ENCODE measurements at regions not wholly inside any gene's neighbourhood (a gene's known extent, or its start where the extent isn't known, plus 50 kb on each side); places are given as distances from the start of the nearest gene placed in this dataset.
"Not testable (repeated sequence)": the region's sequence is repeated elsewhere in the genome, so short reads cannot be mapped to it uniquely, and the experiment has no call there.

DNA sequence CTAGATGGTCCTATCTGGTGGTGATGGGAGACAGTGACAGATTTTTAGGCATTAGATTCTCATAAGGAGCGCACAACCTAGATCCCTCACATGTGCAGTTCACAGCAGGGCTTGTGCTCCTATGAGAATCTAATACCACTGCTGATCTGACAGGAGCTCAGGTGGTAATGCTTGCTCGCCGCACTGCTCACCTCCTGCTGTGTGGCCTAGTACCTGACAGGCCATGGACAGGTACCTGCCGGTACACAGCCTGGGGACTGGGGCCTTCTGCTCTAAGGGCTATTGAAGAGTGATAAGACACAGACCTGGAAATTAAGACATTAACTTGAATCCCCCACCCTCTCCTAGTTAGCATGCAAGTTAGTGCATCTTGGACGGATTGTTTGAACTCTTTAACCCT lies 64.4 kb downstream of the KLRB1 start:
- BruUV-seq (replicated peaks); DNase-seq (ENCODE audit: low spot score); CTCF ChIA-PET; H3K27ac ChIP-seq (ENCODE audit: low read depth, low read length, poor library complexity, severe bottlenecking); POLR2A ChIA-PET (ENCODE audit: low non-redundant PET); H3K36me3 ChIP-seq (ENCODE audit: insufficient read depth, low read length, poor library complexity, severe bottlenecking); H3K4me3 ChIP-seq (ENCODE audit: low read depth, low read length, poor library complexity, severe bottlenecking); H3K9me3 ChIP-seq (ENCODE audit: low read depth, low read length, poor library complexity, severe bottlenecking); intact Hi-C loops (cut with micrococcal nuclease; ENCODE audit: unreplicated experiment); H3K27me3 ChIP-seq (replicated peaks; ENCODE audit: insufficient read depth, low read depth, low read length, poor library complexity); H3K4me1 ChIP-seq (ENCODE audit: insufficient read depth, low read length, poor library complexity, severe bottlenecking): not testable (repeated sequence)

DNA sequence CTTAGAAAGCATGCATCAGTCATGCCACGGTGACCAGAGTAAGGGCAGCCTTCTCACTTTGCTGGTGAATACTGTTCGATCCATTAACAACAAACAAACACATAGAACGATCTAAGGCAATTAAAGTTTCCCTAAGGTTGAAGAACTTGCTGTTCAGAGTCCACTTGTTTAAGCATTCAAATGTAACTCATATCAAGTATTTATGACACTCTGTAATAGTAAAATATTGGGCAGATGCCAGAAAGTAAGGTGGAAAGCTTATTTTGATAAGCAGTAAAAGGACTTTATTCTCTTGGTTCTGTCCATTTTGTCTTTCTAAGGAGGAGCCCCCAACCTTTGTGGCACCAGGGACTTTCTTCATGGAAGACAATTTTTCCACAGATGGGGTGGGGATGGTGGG lies 64.9 kb downstream of the KLRB1 start:
- H3K27me3 ChIP-seq (replicated peaks; ENCODE audit: insufficient read depth, low read depth, low read length, poor library complexity); POLR2A ChIA-PET (ENCODE audit: low non-redundant PET); BruUV-seq (replicated peaks); H3K4me1 ChIP-seq (ENCODE audit: insufficient read depth, low read length, poor library complexity, severe bottlenecking); CTCF ChIA-PET; H3K36me3 ChIP-seq (ENCODE audit: insufficient read depth, low read length, poor library complexity, severe bottlenecking); H3K4me3 ChIP-seq (ENCODE audit: low read depth, low read length, poor library complexity, severe bottlenecking); H3K27ac ChIP-seq (ENCODE audit: low read depth, low read length, poor library complexity, severe bottlenecking); H3K9me3 ChIP-seq (ENCODE audit: low read depth, low read length, poor library complexity, severe bottlenecking); DNase-seq (ENCODE audit: low spot score); intact Hi-C loops (cut with micrococcal nuclease; ENCODE audit: unreplicated experiment): not testable (repeated sequence)

DNA sequence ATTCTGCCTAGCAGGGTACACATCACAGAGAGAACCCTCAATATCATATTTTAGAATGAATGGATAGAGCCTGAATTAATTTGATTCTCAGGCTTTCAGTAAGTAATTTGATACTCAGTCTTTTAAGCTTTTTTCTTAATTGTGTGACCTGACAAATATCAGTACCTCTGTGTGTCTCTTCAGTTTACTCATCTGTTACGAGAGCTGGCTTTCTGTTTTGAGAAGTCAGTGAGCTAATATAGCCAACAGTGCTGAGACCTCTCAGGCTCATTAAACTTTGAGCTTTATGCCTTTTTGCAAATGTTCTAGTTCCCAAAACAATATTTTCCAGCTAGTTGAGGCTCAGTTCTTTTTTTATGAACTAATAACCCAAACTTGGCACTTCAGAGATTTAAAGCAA lies 91.8 kb downstream of the KLRB1 start:
- H3K27ac ChIP-seq (ENCODE audit: low read depth, low read length, poor library complexity, severe bottlenecking); H3K36me3 ChIP-seq (ENCODE audit: insufficient read depth, low read length, poor library complexity, severe bottlenecking); H3K9me3 ChIP-seq (ENCODE audit: low read depth, low read length, poor library complexity, severe bottlenecking); CTCF ChIA-PET; BruUV-seq (replicated peaks); H3K27me3 ChIP-seq (replicated peaks; ENCODE audit: insufficient read depth, low read depth, low read length, poor library complexity); H3K4me3 ChIP-seq (ENCODE audit: low read depth, low read length, poor library complexity, severe bottlenecking); DNase-seq (ENCODE audit: low spot score); H3K4me1 ChIP-seq (ENCODE audit: insufficient read depth, low read length, poor library complexity, severe bottlenecking); POLR2A ChIA-PET (ENCODE audit: low non-redundant PET); intact Hi-C loops (cut with micrococcal nuclease; ENCODE audit: unreplicated experiment): not testable (repeated sequence)

DNA sequence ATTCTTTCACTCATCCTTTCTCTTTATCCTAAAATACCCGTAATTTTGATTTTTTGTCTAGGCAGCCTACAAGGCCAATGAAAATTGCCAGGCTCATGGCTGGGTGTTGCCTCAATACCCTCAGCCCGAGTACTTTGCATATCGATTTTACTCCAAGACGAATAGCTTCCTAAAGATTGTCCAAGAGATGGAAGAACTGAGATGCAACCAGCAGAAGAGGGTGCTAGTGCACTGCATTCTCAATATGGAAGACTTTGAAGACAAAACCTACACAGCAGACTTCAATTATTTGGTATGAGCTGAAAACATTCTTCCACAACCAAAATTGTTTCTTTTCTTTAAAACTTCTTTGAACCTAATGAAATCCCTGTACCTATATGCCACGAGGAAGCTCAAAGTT lies 95.0 kb downstream of the KLRB1 start:
- DNase-seq (ENCODE audit: low spot score); H3K36me3 ChIP-seq (ENCODE audit: insufficient read depth, low read length, poor library complexity, severe bottlenecking); BruUV-seq (replicated peaks); H3K27me3 ChIP-seq (replicated peaks; ENCODE audit: insufficient read depth, low read depth, low read length, poor library complexity); H3K27ac ChIP-seq (ENCODE audit: low read depth, low read length, poor library complexity, severe bottlenecking); H3K4me3 ChIP-seq (ENCODE audit: low read depth, low read length, poor library complexity, severe bottlenecking); H3K4me1 ChIP-seq (ENCODE audit: insufficient read depth, low read length, poor library complexity, severe bottlenecking); intact Hi-C loops (cut with micrococcal nuclease; ENCODE audit: unreplicated experiment); H3K9me3 ChIP-seq (ENCODE audit: low read depth, low read length, poor library complexity, severe bottlenecking); CTCF ChIA-PET; POLR2A ChIA-PET (ENCODE audit: low non-redundant PET): not testable (repeated sequence)

DNA sequence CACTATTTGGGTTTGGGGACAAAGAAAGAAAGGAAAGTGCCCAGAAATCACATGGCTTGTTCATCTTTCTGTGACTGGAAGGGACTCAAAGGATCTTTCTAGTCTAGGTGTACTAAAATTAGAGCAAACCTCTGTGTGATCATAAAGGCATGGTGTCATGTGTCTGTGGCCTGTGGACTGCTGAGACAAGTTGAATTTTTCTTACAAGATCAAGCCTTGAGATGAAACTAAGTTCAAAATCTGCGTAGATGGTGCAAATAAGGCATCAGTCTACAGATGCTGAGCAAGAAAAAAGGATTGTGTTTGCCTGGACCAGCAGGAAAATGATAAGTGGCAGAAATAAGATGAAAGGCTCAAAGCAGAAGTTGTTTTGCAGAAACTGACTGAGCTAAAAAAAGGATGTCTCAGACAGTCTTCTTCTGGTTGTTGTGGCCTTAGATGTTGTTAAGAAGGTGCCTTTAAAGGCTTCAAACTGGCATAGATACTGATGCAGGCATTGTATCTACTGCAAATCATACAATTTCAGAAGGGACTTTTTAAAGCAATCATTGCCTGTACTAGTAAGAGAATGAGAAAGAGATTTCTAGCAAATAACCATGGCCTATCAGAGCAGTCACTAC lies 97.2 kb downstream of the KLRB1 start:
- BruUV-seq (replicated peaks); H3K27me3 ChIP-seq (replicated peaks; ENCODE audit: insufficient read depth, low read depth, low read length, poor library complexity); CTCF ChIA-PET; H3K27ac ChIP-seq (ENCODE audit: low read depth, low read length, poor library complexity, severe bottlenecking); POLR2A ChIA-PET (ENCODE audit: low non-redundant PET); H3K9me3 ChIP-seq (ENCODE audit: low read depth, low read length, poor library complexity, severe bottlenecking); H3K4me1 ChIP-seq (ENCODE audit: insufficient read depth, low read length, poor library complexity, severe bottlenecking); H3K36me3 ChIP-seq (ENCODE audit: insufficient read depth, low read length, poor library complexity, severe bottlenecking); DNase-seq (ENCODE audit: low spot score); intact Hi-C loops (cut with micrococcal nuclease; ENCODE audit: unreplicated experiment); H3K4me3 ChIP-seq (ENCODE audit: low read depth, low read length, poor library complexity, severe bottlenecking): not testable (repeated sequence)

All from A673 (cell line).